ENCODE measurements at regions not wholly inside any gene's neighbourhood (a gene's known extent, or its start where the extent isn't known, plus 50 kb on each side); places are given as distances from the start of the nearest gene placed in this dataset.
A peak's percentile ranks its signal among the peaks of the same experiment; 100 is the strongest.
"Not testable (repeated sequence)": the region's sequence is repeated elsewhere in the genome, so short reads cannot be mapped to it uniquely, and the experiment has no call there.

GRCh38 chr7:75201606-75202079 lies 109.3 kb downstream of the GTF2IRD2B start:
- H3K9me3 Mint-ChIP-seq, H3K4me3 Mint-ChIP-seq: not testable (repeated sequence)

GRCh38 chr7:75205367-75206085 lies 113.1 kb downstream of the GTF2IRD2B start:
- ATAC-seq = not testable (repeated sequence)

More at GRCh38 chr7:75201606-75202079, 109.3 kb downstream of the GTF2IRD2B start:
- H3K27ac Mint-ChIP-seq; H3K36me3 Mint-ChIP-seq; ATAC-seq; H3K4me1 Mint-ChIP-seq; DNase-seq (ENCODE audit: low spot score in 2 of 2): not testable (repeated sequence)

GRCh38 chr7:75215460-75215859 lies 123.1 kb downstream of the GTF2IRD2B start:
- H3K36me3 Mint-ChIP-seq; ATAC-seq; H3K9me3 Mint-ChIP-seq; H3K4me3 Mint-ChIP-seq; H3K4me1 Mint-ChIP-seq; DNase-seq (ENCODE audit: low spot score in 2 of 2); H3K27ac Mint-ChIP-seq: not testable (repeated sequence)

More at GRCh38 chr7:75205367-75206085, 113.1 kb downstream of the GTF2IRD2B start:
- not testable (repeated sequence) for H3K9me3 Mint-ChIP-seq; H3K4me1 Mint-ChIP-seq; DNase-seq (ENCODE audit: low spot score in 2 of 2); H3K36me3 Mint-ChIP-seq; H3K27ac Mint-ChIP-seq; H3K4me3 Mint-ChIP-seq

- not testable (repeated sequence) for H3K27ac Mint-ChIP-seq; DNase-seq (ENCODE audit: low spot score in 2 of 2); H3K36me3 Mint-ChIP-seq; ATAC-seq; H3K9me3 Mint-ChIP-seq; H3K4me3 Mint-ChIP-seq; H3K4me1 Mint-ChIP-seq
Measured at GRCh38 chr7:75216963-75217362, 124.6 kb downstream of the GTF2IRD2B start.

GRCh38 chr7:75226102-75226501 lies 133.7 kb downstream of the GTF2IRD2B start:
- ATAC-seq; DNase-seq (ENCODE audit: low spot score in 2 of 2); H3K36me3 Mint-ChIP-seq; H3K9me3 Mint-ChIP-seq; H3K4me1 Mint-ChIP-seq; H3K27ac Mint-ChIP-seq; H3K4me3 Mint-ChIP-seq: not testable (repeated sequence)

- not testable (repeated sequence) for ATAC-seq; H3K4me3 Mint-ChIP-seq; H3K4me1 Mint-ChIP-seq; H3K36me3 Mint-ChIP-seq; DNase-seq (ENCODE audit: low spot score in 2 of 2); H3K27ac Mint-ChIP-seq; H3K9me3 Mint-ChIP-seq
Measured at GRCh38 chr7:75229558-75229957, 137.2 kb downstream of the GTF2IRD2B start.

- H3K4me1 Mint-ChIP-seq; DNase-seq (ENCODE audit: low spot score in 2 of 2); ATAC-seq: not testable (repeated sequence)
Measured at GRCh38 chr7:75230558-75230957, 138.2 kb downstream of the GTF2IRD2B start.

GRCh38 chr7:75235092-75235826 lies 142.9 kb downstream of the GTF2IRD2B start:
- not testable (repeated sequence) for H3K4me1 Mint-ChIP-seq

More at GRCh38 chr7:75230558-75230957, 138.2 kb downstream of the GTF2IRD2B start:
- H3K9me3 Mint-ChIP-seq, H3K4me3 Mint-ChIP-seq, H3K27ac Mint-ChIP-seq, H3K36me3 Mint-ChIP-seq: not testable (repeated sequence)

GRCh38 chr7:75235827-75236167 lies 143.4 kb downstream of the GTF2IRD2B start:
- not testable (repeated sequence) for H3K9me3 Mint-ChIP-seq; H3K27ac Mint-ChIP-seq; DNase-seq (ENCODE audit: low spot score in 2 of 2); H3K4me1 Mint-ChIP-seq; H3K4me3 Mint-ChIP-seq; ATAC-seq; H3K36me3 Mint-ChIP-seq

More at GRCh38 chr7:75235092-75235826, 142.9 kb downstream of the GTF2IRD2B start:
- not testable (repeated sequence) for H3K36me3 Mint-ChIP-seq; H3K4me3 Mint-ChIP-seq; DNase-seq (ENCODE audit: low spot score in 2 of 2); H3K27ac Mint-ChIP-seq; ATAC-seq; H3K9me3 Mint-ChIP-seq

GRCh38 chr7:75237255-75238187 lies 145.1 kb downstream of the GTF2IRD2B start:
- H3K4me3 Mint-ChIP-seq = peak overlapping the region; percentile 48
- H3K9me3 Mint-ChIP-seq, H3K27ac Mint-ChIP-seq, H3K4me1 Mint-ChIP-seq, H3K36me3 Mint-ChIP-seq: not testable (repeated sequence)
- peak; percentile 96 for ATAC-seq
- peak; percentile 22 to 51 for DNase-seq (ENCODE audit: low spot score in 2 of 2)

- not testable (repeated sequence) for DNase-seq (ENCODE audit: low spot score in 2 of 2); ATAC-seq; H3K4me1 Mint-ChIP-seq; H3K36me3 Mint-ChIP-seq; H3K4me3 Mint-ChIP-seq; H3K9me3 Mint-ChIP-seq; H3K27ac Mint-ChIP-seq
Measured at GRCh38 chr7:75238309-75238708, 145.9 kb downstream of the GTF2IRD2B start.

GRCh38 chr7:75243638-75244037 lies 151.2 kb downstream of the GTF2IRD2B start:
- not testable (repeated sequence) for H3K36me3 Mint-ChIP-seq; H3K4me1 Mint-ChIP-seq; H3K27ac Mint-ChIP-seq; DNase-seq (ENCODE audit: low spot score in 2 of 2); ATAC-seq; H3K9me3 Mint-ChIP-seq; H3K4me3 Mint-ChIP-seq

- not testable (repeated sequence) for H3K27ac Mint-ChIP-seq; H3K9me3 Mint-ChIP-seq; H3K4me3 Mint-ChIP-seq; H3K4me1 Mint-ChIP-seq; DNase-seq (ENCODE audit: low spot score in 2 of 2); ATAC-seq; H3K36me3 Mint-ChIP-seq
Measured at GRCh38 chr7:75248216-75248615, 147.2 kb upstream of the TRIM73 start.

GRCh38 chr7:75254238-75254637 lies 141.2 kb upstream of the TRIM73 start:
- H3K4me3 Mint-ChIP-seq, H3K36me3 Mint-ChIP-seq: not testable (repeated sequence)

GRCh38 chr7:75257442-75257841 lies 138.0 kb upstream of the TRIM73 start:
- not testable (repeated sequence) for H3K36me3 Mint-ChIP-seq; DNase-seq (ENCODE audit: low spot score in 2 of 2); H3K9me3 Mint-ChIP-seq; ATAC-seq; H3K4me3 Mint-ChIP-seq; H3K4me1 Mint-ChIP-seq; H3K27ac Mint-ChIP-seq

More at GRCh38 chr7:75254238-75254637, 141.2 kb upstream of the TRIM73 start:
- not testable (repeated sequence) for H3K9me3 Mint-ChIP-seq; H3K27ac Mint-ChIP-seq; ATAC-seq; DNase-seq (ENCODE audit: low spot score in 2 of 2); H3K4me1 Mint-ChIP-seq

All from stimulated activated effector memory CD8-positive, alpha-beta T cell treated with anti-CD3 and anti-CD28 coated beads, Interleukin-12 subunit alpha, Interleukin-12 subunit beta, amount 100 ng/mL, for 72 hours (primary cell).